Lower leg skin (tissue), 4 donors: ENCODE measurements at regions not wholly inside any gene's neighbourhood (a gene's known extent, or its start where the extent isn't known, plus 50 kb on each side); places are given as distances from the start of the nearest gene placed in this dataset.

Source experiments
- DNase-seq, 2 donors: peaks; one replicate each; pipeline ENCODE4 v3.0.0-alpha.2; 2019; ENCODE audit warnings: low spot score in 2 of 2
- H3K4me3 ChIP-seq: fragments of 200-600 bp; sonication (generic); 2 replicates; pipeline ENCODE4 v1.5.1; 2017; ENCODE audit warnings: mild to moderate bottlenecking, low read depth; ENCODE audit not compliant: poor library complexity, severe bottlenecking
- CTCF ChIP-seq, 3 donors: fragments of 450-650 bp; IDR thresholded peaks; one replicate each; pipeline ENCODE4 v1.5.1; 2016; ENCODE audit warnings: antibody characterized with exemption in 3 of 3, mild to moderate bottlenecking in 3 of 3, moderate library complexity in 2 of 3
- POLR2A ChIP-seq, 2 donors: fragments of 450-650 bp; IDR thresholded peaks; one replicate each; pipeline ENCODE4 v1.6.1; 2016 to 2017; ENCODE audit warnings: antibody characterized with exemption in 2 of 2, mild to moderate bottlenecking in 1 of 2, moderate library complexity in 1 of 2
- WGBS, 2 donors: methylation state at CpG; one replicate each; pipeline ENCODE4 v1.1.5; 2018; 5-methylcytosine and 5-hydroxymethylcytosine counted together
- intact Hi-C: fragments of 100-400 bp; cut with DNase I; formaldehyde crosslinking; loops from one replicate; pipeline ENCODE4 v1.15.0; 2023; ENCODE audit warnings: low total_unique reads
- microRNA-seq, 2 donors: library from miRNA; unstranded; fragments of <30 nt; microRNA quantifications; one replicate each; pipeline ENCODE4, GENCODE V29; 2016; ENCODE audit warnings: borderline replicate concordance in 2 of 2, borderline number of aligned reads in 1 of 2

DNA sequence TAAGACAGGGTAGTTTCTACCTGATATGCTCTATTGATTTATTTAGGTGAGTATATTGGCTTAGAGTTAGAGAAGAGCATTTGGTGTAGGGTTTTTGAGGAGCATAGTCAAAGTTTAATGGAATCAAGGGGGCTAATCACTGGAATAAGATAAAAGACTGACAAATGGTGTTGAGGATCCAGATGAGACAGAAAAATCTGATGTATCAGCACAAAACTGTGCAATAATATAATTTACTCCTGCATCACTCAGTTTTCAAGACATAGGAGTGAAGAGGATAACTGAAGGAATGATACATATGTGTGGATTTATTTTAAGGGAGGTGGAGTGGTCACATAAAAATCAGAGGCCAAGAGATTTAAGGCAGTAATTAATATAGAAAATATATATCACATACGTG is 339.2 kb downstream of the NYAP2 start:
- intact Hi-C loops = no loop called here
- DNase-seq = no peak
- TF ChIP-seq CTCF (IDR thresholded peaks at IDR 0.05) (no peak), POLR2A (IDR thresholded peaks at IDR 0.05) (no peak)
- 81 to 88% methylated on average over 1 of the region's 1 CpG for WGBS, 2 donors
- H3K4me3 ChIP-seq = no peak overlapping the region

DNA sequence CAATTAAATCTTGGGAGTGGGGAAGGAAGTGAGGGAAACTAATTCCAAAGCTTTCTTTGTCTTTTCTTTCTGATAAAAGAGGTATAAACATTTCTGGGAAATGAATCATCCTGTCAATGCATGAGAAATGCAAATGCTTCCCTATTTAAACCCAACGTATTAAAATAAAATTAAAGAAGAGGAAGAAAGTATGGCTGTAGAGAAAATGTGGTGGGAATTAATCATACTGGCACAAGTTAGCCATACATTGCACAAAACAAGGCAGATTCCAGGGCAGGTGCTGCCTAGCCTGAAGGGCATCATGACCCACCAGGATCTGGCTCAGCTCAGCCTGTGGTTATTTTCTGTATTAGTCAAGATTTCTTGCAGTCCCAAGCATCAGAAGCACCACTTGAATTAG is 338.0 kb downstream of the NYAP2 start:
- DNase-seq = no peak
- no peak for TF ChIP-seq CTCF (IDR thresholded peaks at IDR 0.05)
- no peak for TF ChIP-seq POLR2A (IDR thresholded peaks at IDR 0.05)
- WGBS, 2 donors = 23 to 30% methylated on average over 1 of the region's 1 CpG
- intact Hi-C loops = no loop called here
- no peak overlapping the region for H3K4me3 ChIP-seq

DNA sequence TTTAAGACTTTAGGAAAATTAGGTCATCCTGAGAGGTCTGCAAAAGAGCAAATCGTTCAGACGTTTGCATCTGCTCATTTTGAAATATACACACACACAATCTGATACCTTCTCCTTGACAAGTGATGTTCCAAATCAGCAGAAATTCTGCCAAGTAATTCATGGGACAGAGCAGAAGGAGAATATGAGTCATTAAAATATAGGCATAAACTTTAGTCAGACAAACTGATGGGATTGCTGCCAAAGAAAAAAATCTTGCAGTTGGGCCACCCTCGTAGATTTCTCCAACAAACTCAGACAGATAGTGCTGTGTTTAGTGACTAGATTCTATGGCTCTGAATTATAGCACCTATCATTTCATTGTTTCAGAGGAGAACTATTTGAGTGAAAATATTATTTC is 336.3 kb downstream of the NYAP2 start:
- TF ChIP-seq CTCF (IDR thresholded peaks at IDR 0.05) = no peak
- no peak for TF ChIP-seq POLR2A (IDR thresholded peaks at IDR 0.05)
- WGBS, 2 donors = 10 to 11% methylated on average over 3 of the region's 3 CpGs
- no peak overlapping the region for H3K4me3 ChIP-seq
- intact Hi-C loops = no loop called here
- DNase-seq = no peak

- WGBS, 2 donors = 64 to 72% methylated on average over 3 of the region's 3 CpGs
- no peak for DNase-seq
- TF ChIP-seq CTCF (IDR thresholded peaks at IDR 0.05) (no peak), POLR2A (IDR thresholded peaks at IDR 0.05) (no peak)
- intact Hi-C loops = no loop called here
- H3K4me3 ChIP-seq = no peak overlapping the region
Observed at GRCh38 chr2:225725726-225726125, 326.2 kb downstream of the NYAP2 start.

Small RNA genes in the stretch of these regions (microRNA-seq; reads per million reads assigned to microRNA genes)
- 0 reads per million in 2 donors for gene MIR5702
